ENCODE measurements at regions not wholly inside any gene's neighbourhood (a gene's known extent, or its start where the extent isn't known, plus 50 kb on each side); places are given as distances from the start of the nearest gene placed in this dataset.

DNA sequence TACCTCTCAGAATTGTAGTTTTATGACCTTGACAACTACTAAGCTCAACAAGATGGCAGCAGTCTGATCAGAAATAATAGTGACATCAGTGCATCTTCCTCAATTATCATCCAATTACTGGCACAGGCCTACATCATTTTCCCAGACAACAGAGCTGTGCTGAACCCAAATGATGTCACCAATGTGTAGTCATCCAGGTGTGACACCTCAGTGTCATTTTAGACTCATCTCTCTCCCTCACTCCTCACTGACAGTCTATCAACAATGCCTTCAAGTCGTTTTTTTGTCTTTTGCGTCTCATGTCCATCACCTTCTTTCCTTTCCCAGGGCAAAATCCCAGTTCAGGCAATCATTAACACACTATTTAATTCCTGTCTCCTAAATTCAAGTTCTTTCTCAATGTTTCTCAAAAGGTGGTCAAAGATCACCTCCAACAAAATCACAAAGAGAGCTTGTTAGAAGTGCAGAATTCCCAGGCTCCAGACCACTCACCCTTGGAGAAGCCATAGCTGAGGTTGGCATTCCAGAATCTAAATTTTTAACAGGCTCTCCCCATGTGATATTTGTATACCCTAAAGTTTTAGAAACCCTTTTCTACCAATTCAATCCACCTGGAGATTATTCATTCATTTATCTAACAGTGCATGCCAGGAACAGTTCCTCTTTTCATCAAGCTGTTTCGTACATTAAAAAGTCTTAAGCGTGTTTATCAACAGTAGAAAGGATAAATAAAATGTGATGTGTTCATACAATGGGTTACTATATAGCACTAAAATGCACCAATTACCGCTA lies 125.3 kb upstream of the KLF7 start:
- DNase-seq, result no peak

DNA sequence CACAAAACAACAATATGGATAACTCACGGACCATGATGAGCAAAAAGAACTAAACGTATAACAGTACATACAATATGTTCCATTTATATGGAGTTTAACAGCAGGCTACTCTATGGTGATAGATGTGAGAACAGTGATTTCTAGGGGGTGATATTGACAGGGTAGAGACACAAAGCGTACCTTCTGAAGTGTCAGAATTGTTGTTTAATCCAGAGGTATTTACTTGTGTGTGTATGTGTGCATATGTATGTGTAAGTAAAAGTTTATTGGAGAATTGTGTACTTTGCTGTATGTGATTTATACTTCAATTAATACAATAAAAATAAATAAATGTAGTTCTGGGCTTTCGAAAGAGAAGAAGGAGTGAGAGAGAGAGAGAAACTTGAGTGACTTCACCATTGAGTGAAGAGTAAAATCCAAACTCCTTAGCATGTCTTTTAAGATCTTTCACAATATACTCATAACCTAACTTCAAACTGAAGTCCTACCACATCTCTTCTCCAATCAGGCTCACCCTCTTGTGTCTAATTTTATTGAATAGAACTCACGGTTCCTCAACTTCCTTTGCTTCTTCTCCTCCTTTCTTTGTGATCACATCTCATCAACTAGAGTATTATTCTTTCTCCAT lies 126.0 kb upstream of the KLF7 start:
- no peak for DNase-seq

DNA sequence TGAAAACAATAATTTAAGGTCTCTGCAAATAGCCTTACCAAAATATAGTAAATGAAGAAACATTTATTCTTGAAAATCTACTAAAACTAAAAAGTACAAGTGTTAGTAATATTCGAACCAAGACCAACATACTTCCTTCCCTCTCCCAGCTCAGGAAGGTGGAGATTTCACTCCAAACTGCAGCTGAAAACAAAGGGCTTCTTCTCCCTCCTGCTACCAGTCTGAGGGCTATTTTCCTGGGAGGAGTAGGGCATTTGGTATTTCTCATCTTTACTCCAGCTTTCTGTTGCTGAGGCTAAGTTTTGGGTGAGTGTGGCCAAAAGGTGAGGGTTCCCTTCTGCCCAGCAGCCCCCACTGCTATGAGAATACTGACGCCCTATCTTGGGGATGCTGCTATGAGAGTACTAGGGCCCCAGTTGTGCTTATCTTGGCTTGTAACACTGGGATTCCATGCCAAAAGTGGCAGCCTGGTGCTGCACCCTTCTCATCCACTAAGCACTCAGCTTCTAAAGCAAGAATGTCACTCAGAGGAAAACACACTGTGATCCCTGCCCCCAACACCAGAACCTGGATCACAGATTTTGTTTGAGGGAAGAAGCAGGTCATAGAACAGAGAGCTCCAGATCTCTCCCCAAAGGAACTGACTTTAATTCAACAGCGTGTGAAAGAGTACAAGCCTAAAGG lies 130.7 kb upstream of the KLF7 start:
- DNase-seq, result no peak

DNA sequence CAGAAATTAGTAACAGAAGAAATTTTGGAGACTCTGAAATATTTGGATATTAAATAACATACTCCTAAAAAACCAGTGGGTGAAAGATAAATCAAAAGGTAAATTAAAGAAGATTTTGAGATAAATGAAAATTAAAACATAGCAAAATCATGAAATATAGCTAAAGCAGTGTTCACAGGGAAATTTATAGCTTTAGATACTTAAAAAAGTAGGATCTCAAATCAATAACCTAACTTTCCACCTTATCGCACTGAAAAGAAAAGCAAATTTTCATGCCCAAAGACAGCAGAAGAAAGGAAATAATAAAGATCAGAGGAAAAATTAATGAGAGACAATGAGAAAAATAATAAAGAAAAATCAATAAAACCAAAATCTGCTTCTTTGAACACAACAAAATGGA lies 135.1 kb upstream of the KLF7 start:
- no peak for DNase-seq

DNA sequence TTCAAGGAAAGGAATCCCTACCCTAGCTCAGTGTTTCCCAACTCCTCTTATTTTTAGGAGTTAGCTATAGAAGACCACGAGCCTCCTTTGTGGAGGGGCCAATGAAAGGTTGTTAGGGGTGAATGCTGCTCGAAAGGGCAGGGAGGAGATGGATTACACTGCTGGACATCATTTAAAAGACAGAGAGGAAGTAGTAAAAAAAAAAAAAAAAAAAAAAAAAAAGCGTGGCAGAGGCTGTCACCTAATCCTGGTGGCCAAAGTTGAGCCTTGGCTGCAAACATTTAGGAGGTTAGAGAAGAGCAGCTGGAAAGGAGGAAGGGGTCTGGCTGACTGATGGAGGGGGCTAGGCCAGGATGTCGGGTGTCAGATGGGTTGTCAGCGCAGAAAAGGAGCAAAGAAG lies 139.0 kb upstream of the KLF7 start:
- DNase-seq, result no peak

DNA sequence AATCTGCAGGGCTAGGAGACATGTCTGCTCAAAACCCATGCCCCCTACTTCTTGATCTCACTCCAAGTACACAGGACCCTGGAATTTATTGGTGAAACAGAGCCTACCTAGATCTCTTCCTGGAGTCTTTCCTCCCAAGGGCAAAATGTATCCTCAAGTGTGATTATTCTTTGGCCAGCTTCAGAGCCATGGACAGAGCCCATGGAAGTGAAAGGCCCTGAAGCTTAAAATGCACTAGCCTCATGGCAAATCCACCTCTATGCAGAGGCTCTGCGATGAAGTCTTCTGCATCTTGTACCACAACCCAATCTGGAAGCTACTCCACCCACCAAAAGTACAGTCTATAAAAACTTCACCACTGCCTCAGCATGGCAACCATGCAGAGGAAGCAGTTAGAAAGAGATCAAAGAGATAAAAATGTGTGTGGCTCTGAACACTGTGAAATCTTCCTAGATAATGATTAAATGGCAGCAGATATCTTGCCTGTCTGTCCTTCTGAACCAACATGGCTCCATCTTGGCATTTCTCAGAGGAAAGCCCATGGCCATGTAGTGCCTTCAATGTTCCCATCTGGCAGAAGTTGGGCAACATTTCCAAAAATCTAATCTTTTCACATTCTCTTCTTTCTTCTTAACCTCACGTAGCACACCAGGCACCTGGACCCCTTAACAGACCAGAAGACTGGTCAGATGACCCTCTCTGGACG lies 142.9 kb upstream of the KLF7 start:
- DNase-seq, result no peak

DNA sequence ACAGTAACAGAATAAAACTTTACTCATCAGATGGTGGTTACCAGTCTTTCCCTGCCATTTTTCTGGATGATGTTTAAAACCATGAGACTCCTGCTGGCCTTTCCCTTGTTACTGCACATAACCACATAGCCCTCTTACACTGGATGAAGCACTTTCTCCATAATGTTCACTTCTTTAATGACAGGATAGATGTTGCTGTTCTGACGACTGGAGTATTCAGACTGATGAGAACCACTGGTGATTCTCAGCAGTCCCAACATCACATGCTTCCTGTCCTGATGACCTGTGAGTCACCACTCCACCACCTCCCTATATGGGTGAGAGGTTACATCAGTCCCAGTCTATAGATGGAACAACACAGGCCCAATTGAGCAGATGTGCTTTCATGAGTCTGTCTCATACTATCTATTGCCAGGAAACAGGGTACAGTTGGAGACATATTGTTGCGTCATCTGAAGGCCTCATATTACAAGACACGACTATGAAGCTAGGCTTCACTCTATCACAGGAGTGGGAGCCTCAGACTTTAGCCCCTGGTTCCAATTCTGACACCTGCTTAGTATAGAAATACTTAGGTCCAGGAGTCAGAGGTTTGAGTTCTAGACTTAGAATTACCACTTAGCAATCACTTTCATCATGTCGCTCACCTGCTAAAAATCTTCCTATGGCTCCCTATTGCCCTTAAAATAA lies 145.7 kb upstream of the KLF7 start:
- DNase-seq, result no peak

DNA sequence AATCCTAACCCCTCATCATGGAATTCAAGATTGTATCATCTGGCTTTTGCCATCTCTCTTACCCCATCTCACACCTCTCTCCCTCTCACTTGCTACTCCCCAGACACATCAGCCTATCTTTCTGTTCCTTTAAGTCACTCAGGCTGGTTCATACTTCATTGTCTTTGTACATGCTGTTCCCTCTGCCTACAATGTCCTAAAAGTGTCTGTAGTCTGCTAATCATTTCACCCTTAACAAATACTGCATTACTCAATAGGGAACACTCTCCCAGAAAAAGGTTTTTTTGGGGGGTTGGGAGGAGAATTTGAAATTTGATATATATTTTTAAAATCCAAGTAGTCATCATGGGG lies 146.2 kb upstream of the KLF7 start:
- DNase-seq, result no peak

DNA sequence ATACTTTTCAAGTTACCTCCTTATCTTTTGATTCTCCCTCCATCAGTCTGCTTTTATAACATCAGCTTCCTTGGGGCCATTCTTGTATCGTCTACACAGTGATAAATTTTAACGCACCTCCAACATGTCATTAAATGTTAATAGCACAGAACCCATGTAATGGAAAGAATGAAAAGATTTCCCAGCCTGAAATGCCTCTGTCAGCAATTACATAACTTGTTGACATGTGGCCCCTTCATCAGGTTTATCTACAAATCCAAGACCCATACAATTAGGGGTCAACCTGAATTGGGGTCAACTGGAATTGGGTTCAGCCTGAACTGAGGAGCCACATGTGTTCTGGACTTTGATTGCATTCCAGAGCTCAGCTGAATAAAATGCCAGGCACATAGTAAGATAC lies 148.2 kb upstream of the KLF7 start:
- no peak for DNase-seq

DNA sequence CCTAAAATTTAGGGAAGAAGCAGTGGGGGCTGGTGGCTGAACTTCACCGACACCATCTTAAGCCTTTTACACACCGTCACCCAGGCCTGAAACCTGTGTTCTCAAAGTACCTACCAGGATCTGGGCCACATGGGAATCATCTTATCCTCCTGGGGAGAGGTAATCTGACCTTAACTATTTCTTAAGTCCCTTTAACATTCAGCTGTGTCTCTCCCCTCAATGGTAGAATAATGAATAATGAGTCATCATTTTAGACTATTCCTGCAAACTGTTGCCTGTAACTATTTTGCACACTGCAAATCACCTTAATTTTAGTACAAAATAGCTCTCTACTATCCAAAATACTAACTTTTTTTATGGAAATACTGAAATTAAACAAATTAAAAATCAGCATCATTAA lies 149.4 kb upstream of the KLF7 start:
- DNase-seq, result no peak

DNA sequence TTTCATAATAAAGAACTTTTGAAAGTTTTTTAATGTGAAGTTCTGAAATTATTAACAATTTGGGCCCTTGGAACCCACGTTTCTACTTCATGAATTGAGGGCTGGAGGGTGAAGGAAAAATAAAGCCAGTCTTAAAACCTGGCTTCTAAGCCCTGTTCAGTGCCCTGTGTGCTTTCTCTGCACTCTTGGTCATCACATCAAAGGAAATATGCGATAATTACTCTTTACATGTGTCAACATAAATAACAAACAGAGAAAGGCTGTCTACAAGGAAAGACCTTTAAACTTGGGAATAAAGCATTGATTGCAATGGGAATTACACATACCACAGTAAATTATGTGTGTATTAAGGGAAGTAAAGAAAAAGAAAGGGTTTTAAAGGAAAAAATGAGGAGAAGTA lies 150.7 kb upstream of the KLF7 start:
- DNase-seq, result no peak

DNA sequence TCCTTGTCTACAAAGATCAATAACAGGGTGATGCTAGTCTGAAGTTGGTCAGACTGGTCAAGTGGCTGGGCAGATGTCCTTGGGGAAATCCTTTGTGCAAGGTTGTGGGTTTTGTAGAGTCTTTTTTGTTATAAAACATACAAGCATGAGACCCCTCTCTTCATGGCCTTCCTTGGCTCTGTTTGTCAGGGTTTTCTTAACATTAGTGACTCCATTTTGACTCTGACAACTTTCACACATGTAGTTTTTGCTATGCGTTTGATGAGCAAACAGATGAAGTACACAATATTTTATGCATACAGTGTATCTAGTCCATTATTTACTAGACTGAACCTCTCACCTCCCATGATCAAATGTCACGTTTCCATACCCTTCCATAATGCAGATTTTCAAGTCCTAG lies 151.2 kb upstream of the KLF7 start:
- no peak for DNase-seq

DNA sequence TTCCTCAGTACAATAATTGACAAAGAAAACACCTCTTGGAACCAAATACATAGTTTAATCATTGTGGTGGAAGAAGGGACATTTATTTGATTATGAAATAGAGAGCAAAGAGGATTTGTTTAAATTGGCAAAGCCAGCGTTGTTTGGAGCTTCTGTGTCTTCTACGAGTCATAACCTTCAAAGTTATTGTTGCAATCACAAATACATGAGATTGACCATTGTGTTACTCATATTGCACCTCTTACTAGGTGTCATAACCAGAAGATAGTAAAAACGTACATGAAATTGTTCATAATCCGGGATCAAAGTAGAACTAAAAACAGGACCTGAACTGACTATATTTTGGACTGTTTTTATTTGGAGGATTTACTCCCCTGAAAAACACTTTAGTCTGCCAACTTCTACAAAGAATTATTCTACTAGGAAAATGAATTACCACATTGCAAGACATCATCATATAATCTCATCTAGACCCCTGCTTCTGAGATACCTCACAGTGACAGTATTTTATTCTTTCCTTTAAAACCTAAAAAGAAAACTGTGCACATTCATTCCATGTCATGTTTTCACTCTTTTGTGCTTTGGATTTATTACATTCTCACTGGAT lies 151.7 kb upstream of the KLF7 start:
- no peak for DNase-seq

DNA sequence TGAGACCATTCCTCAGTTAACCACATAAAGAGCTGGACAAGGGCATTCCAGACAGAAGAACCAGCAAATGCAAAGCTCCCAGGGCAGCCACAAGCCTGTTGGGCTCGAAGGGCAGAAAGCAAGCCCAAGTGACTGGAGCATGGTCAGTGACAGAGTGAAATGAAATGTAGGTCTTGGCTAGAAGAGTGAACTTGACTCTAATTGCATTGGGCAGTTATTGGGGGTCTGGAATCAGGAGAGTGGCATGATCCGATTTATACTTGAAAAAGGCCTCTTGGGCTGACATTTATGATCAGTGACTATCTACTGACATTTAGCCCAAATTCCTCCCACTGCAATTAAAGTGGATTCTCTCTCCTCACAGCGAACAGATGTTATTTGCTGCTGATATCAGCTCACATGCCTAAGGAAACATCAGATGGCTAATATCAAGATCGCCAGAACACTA lies 152.5 kb upstream of the KLF7 start:
- no peak for DNase-seq

DNA sequence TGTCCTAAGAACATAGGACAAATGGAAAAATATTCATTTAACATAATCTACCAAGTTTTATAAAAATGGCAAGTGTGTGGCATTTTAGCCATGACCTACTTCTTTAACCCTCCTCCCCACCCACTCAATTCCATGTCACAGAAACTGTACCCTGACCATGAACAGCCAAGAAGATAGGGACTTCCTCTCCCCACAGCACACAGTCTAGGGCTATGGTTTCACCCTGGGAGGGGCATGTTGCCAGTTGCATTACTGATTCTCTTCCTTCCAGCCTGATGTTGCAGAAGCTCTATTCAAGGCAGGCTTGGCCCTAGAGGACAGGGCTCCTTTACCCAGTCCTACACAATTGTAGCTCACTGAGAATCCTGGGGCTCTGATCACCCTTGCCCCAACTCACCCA lies 153.6 kb upstream of the KLF7 start:
- no peak for DNase-seq

DNA sequence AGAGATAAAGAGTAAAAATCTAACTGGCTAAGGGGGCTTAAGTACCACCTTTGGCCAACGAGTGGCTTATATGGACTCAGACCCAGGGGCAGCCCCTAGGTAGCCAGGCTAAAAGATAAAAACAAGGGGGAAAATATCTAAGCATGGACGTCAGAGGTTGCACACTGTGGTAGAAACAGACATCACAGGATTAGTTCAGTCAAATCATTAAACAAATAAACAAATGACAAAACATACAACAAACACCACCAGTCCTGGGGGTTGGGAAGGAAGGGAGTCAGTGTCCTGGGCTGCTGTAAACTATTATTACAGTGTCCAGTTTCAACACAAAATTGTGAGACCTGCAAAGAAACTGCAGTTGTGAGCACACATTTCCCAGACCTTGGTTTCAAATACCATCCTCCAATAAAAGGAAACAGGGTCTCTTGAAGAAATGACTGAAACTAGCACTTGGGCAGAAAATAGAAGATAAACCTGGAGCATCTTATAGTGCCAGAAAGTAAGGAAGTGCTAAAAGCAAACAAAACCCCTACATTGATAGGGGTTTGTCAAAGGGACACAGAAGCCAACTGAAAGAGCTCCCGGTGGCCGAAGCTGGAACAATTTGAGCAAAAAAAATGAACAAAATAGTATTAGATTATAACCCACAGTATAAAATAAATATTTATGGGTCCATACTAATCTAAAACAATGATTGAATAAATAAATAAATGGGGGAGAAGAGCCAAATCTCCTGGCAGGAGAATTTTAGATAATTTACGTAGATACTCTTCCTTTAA lies 154.8 kb upstream of the KLF7 start:
- DNase-seq, result no peak

DNA sequence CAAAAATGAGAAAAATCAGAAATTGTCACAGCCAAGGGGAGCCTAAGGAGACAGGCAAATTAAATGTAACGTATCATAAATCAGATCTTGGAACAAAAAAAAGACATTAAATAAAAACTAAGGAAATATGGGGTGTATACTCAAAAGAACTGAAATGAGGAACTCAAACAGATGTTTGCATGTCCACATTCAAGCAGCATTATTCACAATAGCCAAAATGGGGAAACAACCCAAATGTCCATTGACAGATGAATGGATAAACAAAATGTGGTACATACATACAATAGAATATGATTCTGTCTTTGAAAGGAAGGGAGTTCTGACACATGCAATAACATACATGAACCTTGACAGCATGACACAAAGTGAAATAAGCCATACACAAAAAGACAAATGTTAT lies 155.8 kb upstream of the KLF7 start:
- DNase-seq, result no peak

DNA sequence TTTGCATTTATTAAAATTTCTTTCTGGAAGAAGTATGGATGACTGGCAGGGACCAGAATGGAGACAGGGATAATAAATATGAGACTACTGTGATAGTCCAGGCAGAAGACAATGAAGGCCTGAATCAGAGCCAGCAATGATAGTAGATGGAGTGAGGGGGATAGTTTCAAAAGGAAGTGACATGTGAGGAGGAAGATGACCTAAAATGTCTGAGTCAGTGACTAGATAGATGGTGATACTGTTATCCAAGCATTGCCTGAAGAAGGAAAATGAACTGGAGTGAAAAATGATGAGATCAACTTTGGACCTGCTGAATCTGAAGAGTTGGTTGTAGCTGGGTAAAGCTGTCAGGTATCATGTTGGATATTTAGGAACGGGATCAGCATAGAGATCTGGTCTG lies 158.3 kb upstream of the KLF7 start:
- no peak for DNase-seq

DNA sequence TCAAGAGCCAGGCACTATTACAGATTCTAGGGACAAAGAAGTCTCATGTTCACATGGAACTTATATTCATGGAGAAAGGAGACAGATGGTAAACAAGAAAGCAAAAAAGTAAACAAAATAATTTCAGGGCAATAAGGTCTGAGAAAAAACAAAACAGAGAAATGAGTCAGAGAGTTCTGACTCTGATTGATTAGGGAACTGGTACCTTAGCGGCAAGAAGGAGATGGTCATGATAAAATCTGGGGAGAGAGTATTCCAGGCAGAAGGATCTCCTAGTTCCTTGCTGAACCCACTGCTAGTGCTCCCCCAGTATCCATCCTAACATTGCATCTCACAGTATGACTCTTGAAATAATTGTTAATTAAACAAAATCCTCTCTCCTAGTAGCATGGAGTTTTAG lies 161.8 kb upstream of the KLF7 start:
- no peak for DNase-seq

DNA sequence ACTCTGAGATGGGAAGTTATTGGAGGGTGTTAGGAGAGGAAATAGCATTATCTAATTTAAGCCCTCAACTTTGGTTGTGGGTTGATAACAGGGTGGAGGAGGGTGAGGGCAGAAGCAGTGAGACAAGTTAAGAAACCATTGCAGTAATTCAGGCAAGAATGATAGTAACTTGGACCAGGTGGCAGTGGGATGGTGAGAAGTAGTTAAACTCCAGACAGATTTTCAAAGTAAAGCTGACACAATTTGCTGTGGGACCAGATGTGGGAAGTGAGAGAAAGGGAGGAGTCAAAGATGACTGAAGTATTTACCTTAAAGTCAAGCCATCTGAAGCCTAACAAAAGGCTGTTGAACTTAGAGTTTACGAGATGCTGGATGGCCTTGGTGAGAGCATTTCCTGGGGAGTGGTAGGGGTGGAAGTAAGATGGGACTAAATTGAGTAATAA lies 163.2 kb upstream of the KLF7 start:
- DNase-seq, result no peak

DNA sequence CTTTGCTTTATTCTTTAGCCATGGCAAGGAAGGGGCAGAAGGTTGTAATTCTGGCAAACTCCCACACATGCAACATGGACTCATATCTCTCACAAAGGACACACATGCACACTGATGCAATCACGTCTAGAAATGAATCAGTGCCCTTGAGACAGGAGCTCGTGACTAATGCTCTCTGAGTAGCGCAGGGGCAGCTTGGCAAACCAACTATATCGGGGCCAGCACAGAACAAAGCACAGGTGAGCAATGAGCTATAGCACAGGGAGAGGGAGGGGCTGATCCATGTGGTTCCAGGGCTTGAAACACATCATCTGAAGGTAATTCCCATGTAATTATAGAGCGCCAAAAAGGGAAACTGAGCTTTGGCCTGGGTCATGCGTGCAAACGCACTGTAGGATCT lies 165.2 kb upstream of the KLF7 start:
- DNase-seq, result no peak

DNA sequence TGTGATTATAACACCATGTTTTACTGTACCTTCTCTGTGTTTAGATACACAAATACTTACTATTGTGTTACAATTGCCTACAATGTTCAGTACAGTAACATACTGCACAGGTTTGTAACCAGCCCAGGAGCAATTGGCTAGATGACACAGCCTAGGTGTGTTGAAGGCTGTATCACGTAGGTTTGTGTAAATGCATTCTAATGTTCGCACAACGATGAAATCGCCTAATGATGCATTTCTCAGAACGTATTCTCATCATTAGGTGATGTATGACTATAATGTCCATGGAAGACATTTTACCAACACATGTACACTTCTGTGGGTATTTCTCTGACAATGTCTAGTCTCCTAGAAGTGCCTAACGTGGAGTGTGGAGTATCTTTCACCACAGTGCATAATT lies 165.9 kb upstream of the KLF7 start:
- DNase-seq, result no peak

All from activated gamma-delta T cell treated with Interleukin-2 at 50 U/mL for 16 hours (primary cell).